ENCODE measurements at regions not wholly inside any gene's neighbourhood (a gene's known extent, or its start where the extent isn't known, plus 50 kb on each side); places are given as distances from the start of the nearest gene placed in this dataset.

GRCh38 chr6:130681028-130681427, 146.2 kb upstream of the SMLR1 start:
- TF ChIP-seq CTCF (conservative IDR thresholded peaks at IDR 0.05 in 1 of 2, IDR thresholded peaks at IDR 0.05 in 1 of 2; ENCODE audit: low read depth in 1 of 2, low read length in 2 of 2) = no peak
- no peak for TF ChIP-seq EZH2 (IDR thresholded peaks at IDR 0.05; ENCODE audit: low read length, missing control alignments)
